ENCODE measurements at regions not wholly inside any gene's neighbourhood (a gene's known extent, or its start where the extent isn't known, plus 50 kb on each side); places are given as distances from the start of the nearest gene placed in this dataset.

DNA sequence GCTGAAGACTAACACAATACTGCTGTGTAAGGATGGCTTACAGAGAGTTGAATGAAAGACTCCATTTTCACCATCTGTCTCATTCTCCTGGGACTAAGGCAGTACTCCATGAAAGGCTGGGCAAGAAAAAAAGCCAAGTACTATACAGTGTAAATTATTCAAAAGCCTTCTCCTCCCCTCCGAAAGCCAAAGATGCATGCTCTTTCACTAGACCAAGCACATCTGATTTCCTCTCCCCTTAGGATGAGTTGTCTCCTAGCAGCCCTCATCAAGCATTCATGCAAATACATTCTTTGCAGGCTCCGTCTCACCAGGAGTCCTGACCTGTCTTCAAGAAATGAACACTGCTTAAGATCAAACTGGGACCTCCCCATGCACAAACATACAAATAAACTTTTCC, 133.5 kb upstream of the THBS1 start (continued):
- TF ChIP-seq, protein P1, sequence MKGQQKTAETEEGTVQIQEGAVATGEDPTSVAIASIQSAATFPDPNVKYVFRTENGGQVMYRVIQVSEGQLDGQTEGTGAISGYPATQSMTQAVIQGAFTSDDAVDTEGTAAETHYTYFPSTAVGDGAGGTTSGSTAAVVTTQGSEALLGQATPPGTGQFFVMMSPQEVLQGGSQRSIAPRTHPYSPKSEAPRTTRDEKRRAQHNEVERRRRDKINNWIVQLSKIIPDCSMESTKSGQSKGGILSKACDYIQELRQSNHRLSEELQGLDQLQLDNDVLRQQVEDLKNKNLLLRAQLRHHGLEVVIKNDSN (IDR thresholded peaks at IDR 0.05; ENCODE audit: borderline replicate concordance, low read depth), result no peak
- TF ChIP-seq FOXJ3 (CRISPR knock-in tag; IDR thresholded peaks at IDR 0.05) (no peak), JUND (IDR thresholded peaks at IDR 0.05) (no peak), RXRA (IDR thresholded peaks at IDR 0.05; ENCODE audit: borderline replicate concordance, low read depth) (no peak), TCF12 (IDR thresholded peaks at IDR 0.05) (no peak), NFIC (IDR thresholded peaks at IDR 0.05; ENCODE audit: borderline replicate concordance) (no peak), SMC3 (IDR thresholded peaks at IDR 0.05; ENCODE audit: low read depth, low read length) (no peak)
- TF ChIP-seq, protein P2, sequence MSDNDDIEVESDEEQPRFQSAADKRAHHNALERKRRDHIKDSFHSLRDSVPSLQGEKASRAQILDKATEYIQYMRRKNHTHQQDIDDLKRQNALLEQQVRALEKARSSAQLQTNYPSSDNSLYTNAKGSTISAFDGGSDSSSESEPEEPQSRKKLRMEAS (IDR thresholded peaks at IDR 0.05; ENCODE audit: low read depth), result no peak

DNA sequence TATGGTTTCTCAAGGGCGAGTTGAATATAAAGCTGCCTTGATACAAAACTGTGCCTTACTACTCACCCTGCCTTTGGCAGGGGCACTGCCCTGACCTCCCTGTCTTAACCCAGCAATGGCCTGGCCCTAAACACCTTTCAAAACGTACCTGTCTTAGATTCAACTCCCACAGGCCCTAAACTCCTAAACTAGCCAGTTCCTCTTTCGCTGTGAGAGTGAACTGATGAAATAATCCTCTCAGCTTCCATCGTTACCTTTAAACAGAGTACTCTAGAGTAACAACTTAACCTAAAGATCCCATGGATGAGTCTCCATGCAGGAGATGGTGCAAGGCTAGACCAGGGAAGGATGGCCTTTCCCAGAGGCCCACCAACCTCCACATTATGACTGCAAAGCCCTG, 133.0 kb upstream of the THBS1 start:
- H3K79me2 ChIP-seq (ENCODE audit: insufficient read depth), result no peaks in the 10 kb centered on the region
- no peaks in the 10 kb centered on the region for H3K9me3 ChIP-seq
- H3F3A ChIP-seq (replicated peaks; ENCODE audit: insufficient read depth), result no peaks in the 10 kb centered on the region
- no peak overlapping the region for H3K4me2 ChIP-seq
- H3K27me3 ChIP-seq (ENCODE audit: insufficient read depth), result no peaks in the 10 kb centered on the region
- no peaks in the 10 kb centered on the region for H4K20me1 ChIP-seq (ENCODE audit: insufficient read depth)
- no peaks in the 10 kb centered on the region for H3K9me2 ChIP-seq
- H3K9ac ChIP-seq, result no peak overlapping the region
- no peaks in the 10 kb centered on the region for H3K4me1 ChIP-seq (ENCODE audit: control insufficient read depth in 1 of 2, insufficient read depth in 2 of 2, low read depth in 1 of 2, low read length in 1 of 2)
- no peak overlapping the region for H3K27ac ChIP-seq (ENCODE audit: low read depth in 2 of 2, low read length in 1 of 2)
- H3K4me3 ChIP-seq (ENCODE audit: low read depth in 2 of 2, low read length in 1 of 2), result no peak overlapping the region
- no peak for TF ChIP-seq RXRA (IDR thresholded peaks at IDR 0.05; ENCODE audit: borderline replicate concordance, low read depth)
- no peak for TF ChIP-seq RAD21 (IDR thresholded peaks at IDR 0.05; ENCODE audit: low read length)
- TF ChIP-seq NFIC (IDR thresholded peaks at IDR 0.05; ENCODE audit: borderline replicate concordance), result no peak
- TF ChIP-seq POLR2AphosphoS5 (IDR thresholded peaks at IDR 0.05; ENCODE audit: low read depth, low read length), result no peak
- TF ChIP-seq, protein P2 (IDR thresholded peaks at IDR 0.05; ENCODE audit: low read depth), result no peak
- no peak for TF ChIP-seq SMC3 (IDR thresholded peaks at IDR 0.05; ENCODE audit: low read depth, low read length)
- WGBS (ENCODE audit: low lambda C conversion rate), result 76% methylated on average over 4 of the region's 4 CpGs
- no peaks in the 10 kb centered on the region for H3K36me3 ChIP-seq (replicated peaks in 1 of 2; ENCODE audit: control insufficient read depth in 1 of 2, insufficient read depth in 2 of 2, low read length in 1 of 2)
- POLR2A ChIA-PET, result no interaction called here
- no peak for DNase-seq
- CTCF ChIA-PET, result no interaction called here
- H2AFZ ChIP-seq (ENCODE audit: low read depth), result no peak overlapping the region

DNA sequence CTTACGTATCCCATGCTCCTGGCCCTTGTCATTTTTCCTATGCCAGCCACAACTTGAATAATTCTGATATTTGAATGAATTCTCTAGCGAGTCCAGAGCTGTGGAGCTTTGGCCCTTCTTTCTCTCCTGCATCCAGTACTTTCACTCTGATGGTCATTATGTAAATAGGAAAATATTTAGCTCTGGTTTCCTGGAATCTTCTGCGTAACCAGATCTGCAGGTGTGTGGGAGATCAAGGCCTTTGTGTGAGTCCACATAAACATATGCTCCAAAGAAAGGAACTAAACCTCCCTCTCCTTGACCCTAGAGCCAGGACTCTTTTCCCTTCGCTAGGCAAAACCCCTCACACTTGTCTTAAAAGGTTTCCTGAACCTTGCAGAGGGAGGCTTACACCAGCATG, 132.5 kb upstream of the THBS1 start:
- Histone ChIP-seq H3K36me3 (replicated peaks in 1 of 2; ENCODE audit: control insufficient read depth in 1 of 2, insufficient read depth in 2 of 2, low read length in 1 of 2) (no peaks in the 10 kb centered on the region), H3K9me3 (no peaks in the 10 kb centered on the region), H3K4me2 (no peak overlapping the region), H3K27me3 (ENCODE audit: insufficient read depth) (no peaks in the 10 kb centered on the region), H3K27ac (ENCODE audit: low read depth in 2 of 2, low read length in 1 of 2) (no peak overlapping the region), H3K79me2 (ENCODE audit: insufficient read depth) (no peaks in the 10 kb centered on the region), H3K9ac (no peak overlapping the region), H3K4me1 (ENCODE audit: control insufficient read depth in 1 of 2, insufficient read depth in 2 of 2, low read depth in 1 of 2, low read length in 1 of 2) (no peaks in the 10 kb centered on the region), H3F3A (replicated peaks; ENCODE audit: insufficient read depth) (no peaks in the 10 kb centered on the region), H2AFZ (ENCODE audit: low read depth) (no peak overlapping the region), H3K4me3 (ENCODE audit: low read depth in 2 of 2, low read length in 1 of 2) (no peak overlapping the region), H4K20me1 (ENCODE audit: insufficient read depth) (no peaks in the 10 kb centered on the region), H3K9me2 (no peaks in the 10 kb centered on the region)
- DNase-seq, result no peak
- 81% methylated on average over 4 of the region's 4 CpGs for WGBS (ENCODE audit: low lambda C conversion rate)
- CTCF ChIA-PET, result interaction anchor here (1.5 kb wide), 1 partner anchor 10 kb away, joined by 5 read pairs; no protein-coding TSS in a partner anchor
- POLR2A ChIA-PET, result no interaction called here
- no peak for TF ChIP-seq YY1 (IDR thresholded peaks at IDR 0.05; ENCODE audit: low read depth)
- TF ChIP-seq RAD21 (IDR thresholded peaks at IDR 0.05; ENCODE audit: low read length), result no peak
- TF ChIP-seq RXRA (IDR thresholded peaks at IDR 0.05; ENCODE audit: borderline replicate concordance, low read depth), result no peak
- TF ChIP-seq, protein P3, sequence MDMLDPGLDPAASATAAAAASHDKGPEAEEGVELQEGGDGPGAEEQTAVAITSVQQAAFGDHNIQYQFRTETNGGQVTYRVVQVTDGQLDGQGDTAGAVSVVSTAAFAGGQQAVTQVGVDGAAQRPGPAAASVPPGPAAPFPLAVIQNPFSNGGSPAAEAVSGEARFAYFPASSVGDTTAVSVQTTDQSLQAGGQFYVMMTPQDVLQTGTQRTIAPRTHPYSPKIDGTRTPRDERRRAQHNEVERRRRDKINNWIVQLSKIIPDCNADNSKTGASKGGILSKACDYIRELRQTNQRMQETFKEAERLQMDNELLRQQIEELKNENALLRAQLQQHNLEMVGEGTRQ (IDR thresholded peaks at IDR 0.05; ENCODE audit: borderline replicate concordance, low read depth, low read length), result no peak
- TF ChIP-seq, protein P2 (IDR thresholded peaks at IDR 0.05; ENCODE audit: low read depth), result no peak
- TF ChIP-seq NRF1 (IDR thresholded peaks at IDR 0.05; ENCODE audit: low read depth, low read length), result no peak
- TF ChIP-seq MEF2A (IDR thresholded peaks at IDR 0.05; ENCODE audit: borderline replicate concordance, low read depth), result no peak
- no peak for TF ChIP-seq JUND (IDR thresholded peaks at IDR 0.05)
- no peak for TF ChIP-seq RCOR1 (IDR thresholded peaks at IDR 0.05; ENCODE audit: low read length)
- TF ChIP-seq MXI1 (IDR thresholded peaks at IDR 0.05; ENCODE audit: low read depth, low read length), result no peak
- TF ChIP-seq TEAD4 (IDR thresholded peaks at IDR 0.05; ENCODE audit: borderline replicate concordance, insufficient read depth), result no peak
- TF ChIP-seq, protein P4, sequence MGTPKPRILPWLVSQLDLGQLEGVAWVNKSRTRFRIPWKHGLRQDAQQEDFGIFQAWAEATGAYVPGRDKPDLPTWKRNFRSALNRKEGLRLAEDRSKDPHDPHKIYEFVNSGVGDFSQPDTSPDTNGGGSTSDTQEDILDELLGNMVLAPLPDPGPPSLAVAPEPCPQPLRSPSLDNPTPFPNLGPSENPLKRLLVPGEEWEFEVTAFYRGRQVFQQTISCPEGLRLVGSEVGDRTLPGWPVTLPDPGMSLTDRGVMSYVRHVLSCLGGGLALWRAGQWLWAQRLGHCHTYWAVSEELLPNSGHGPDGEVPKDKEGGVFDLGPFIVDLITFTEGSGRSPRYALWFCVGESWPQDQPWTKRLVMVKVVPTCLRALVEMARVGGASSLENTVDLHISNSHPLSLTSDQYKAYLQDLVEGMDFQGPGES (IDR thresholded peaks at IDR 0.05; ENCODE audit: low read depth, low read length), result no peak
- TF ChIP-seq, protein P5, sequence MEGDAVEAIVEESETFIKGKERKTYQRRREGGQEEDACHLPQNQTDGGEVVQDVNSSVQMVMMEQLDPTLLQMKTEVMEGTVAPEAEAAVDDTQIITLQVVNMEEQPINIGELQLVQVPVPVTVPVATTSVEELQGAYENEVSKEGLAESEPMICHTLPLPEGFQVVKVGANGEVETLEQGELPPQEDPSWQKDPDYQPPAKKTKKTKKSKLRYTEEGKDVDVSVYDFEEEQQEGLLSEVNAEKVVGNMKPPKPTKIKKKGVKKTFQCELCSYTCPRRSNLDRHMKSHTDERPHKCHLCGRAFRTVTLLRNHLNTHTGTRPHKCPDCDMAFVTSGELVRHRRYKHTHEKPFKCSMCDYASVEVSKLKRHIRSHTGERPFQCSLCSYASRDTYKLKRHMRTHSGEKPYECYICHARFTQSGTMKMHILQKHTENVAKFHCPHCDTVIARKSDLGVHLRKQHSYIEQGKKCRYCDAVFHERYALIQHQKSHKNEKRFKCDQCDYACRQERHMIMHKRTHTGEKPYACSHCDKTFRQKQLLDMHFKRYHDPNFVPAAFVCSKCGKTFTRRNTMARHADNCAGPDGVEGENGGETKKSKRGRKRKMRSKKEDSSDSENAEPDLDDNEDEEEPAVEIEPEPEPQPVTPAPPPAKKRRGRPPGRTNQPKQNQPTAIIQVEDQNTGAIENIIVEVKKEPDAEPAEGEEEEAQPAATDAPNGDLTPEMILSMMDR (IDR thresholded peaks at IDR 0.05), result no peak
- no peak for TF ChIP-seq NFIC (IDR thresholded peaks at IDR 0.05; ENCODE audit: borderline replicate concordance)

All from SK-N-SH (cell line).